ENCODE measurements at regions not wholly inside any gene's neighbourhood (a gene's known extent, or its start where the extent isn't known, plus 50 kb on each side); places are given as distances from the start of the nearest gene placed in this dataset.
"Not testable (repeated sequence)": the region's sequence is repeated elsewhere in the genome, so short reads cannot be mapped to it uniquely, and the experiment has no call there.

DNA sequence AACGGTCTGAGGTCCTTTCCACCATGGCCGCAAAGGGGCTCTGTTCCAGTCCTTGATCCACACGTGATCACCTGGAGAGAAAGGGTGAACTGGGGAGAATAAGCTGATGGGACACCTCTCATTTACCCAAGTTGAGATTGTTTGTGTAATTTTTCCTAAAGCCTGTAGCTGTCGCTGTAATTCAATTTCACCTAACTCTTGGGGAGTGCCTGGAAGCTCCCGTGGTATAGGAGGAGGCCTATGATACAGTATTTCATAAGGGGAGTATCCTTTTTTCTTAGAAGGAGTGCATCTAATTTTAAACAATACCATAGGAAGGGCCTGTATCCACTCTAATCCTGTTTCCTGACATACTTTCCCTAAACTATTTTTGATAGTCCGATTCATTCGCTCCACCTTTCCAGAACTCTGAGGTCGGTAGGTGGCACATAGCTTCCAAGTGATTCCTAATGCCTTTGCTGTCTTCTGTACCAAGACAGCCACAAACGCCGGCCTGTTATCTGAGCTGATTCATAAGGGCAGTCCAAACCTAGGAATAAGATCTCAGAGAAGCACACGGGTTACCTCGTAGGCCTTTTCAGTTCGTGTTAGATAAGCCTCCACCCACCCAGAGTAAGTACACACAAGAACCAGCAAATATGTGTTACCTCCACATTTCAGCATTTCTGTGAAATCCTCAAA, 78.9 kb upstream of the VEPH1 start:
- DNase-seq (ENCODE audit: low read depth in 3 of 3): not testable (repeated sequence)

DNA sequence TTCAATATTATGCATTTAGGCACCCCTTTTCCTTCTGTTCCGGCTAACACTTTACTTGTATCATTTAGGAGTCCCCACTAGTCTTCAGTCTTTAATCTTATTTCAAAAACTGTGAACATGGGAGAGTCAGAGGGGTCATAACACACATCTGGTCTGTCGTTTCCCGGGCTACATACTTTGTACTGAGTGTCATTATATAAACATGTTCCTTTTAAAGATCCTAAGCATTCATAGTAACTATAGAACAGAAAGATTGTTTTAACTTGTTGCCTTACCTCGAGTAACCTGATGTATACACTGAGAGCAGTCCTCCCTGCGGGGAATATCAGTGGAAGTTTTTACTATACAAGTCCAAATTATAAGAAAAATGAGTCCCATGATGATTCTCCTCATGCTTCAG, 78.2 kb upstream of the VEPH1 start:
- DNase-seq (ENCODE audit: low read depth in 3 of 3): no peak

DNA sequence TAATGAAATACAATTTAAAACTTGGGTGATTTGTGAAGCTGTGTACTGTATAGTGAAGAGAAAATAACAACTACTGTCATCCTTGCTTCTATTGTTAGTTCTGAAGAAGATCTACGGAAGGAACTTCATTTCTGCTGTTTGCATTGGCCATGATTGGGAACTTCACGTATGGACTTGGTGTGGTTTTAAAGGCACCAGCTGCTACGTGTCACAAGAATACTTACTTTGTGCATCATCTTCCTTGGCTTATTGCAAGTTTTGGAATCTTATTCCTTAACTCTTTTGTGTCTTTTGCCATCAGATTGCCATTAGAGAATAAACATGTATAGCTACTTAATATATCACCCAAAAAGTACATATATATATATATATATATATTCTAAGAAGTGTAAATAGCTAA, 75.0 kb upstream of the VEPH1 start:
- DNase-seq (ENCODE audit: low read depth in 3 of 3): no peak

DNA sequence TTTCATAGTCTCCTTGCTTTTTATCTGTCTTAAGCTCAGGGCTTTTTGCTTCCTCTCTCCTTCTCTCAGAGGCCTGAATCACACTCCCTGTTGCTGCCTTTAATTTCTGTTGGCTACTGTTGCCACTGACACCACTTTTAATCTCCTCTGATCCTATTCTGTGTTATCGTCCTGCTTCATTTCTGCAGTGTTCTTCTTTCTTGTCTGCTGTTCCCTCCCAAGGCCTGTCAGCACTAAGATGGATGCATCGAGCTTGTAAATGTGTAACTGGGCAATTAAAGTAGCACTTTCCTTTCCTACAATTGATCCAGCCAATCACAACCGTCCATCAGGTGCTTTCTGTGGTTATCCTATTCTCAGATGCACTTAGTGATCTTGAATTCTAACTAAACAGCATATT, 71.3 kb upstream of the VEPH1 start:
- DNase-seq (ENCODE audit: low read depth in 3 of 3): no peak

DNA sequence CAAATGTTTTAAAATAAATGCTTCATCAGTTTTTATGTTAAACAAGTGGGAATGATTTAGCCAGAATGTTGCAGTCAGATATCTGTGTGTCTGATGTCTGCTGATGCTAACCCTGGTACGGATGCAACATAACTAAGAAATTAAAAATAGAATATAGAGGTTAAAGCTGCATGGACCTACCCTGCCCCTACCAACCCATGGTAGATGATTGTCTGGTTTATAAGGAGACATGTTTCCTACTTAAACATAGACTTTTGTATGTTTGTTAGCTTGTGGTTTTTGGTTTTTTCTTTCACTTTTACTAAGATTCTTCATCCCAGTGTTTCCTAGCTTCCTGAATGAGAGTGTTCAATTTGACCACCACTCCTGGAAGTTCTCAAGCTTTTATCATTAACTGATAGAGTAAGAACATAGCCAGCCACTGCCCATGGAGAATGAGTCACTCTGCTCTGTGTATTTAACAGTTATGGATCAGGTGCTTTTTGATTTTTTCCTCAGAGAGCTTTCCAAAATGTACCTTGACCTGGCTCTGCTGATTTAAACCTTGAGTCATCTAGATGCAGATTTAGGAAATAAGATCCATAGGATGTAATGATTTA, 70.7 kb upstream of the VEPH1 start:
- DNase-seq (ENCODE audit: low read depth in 3 of 3): no peak

DNA sequence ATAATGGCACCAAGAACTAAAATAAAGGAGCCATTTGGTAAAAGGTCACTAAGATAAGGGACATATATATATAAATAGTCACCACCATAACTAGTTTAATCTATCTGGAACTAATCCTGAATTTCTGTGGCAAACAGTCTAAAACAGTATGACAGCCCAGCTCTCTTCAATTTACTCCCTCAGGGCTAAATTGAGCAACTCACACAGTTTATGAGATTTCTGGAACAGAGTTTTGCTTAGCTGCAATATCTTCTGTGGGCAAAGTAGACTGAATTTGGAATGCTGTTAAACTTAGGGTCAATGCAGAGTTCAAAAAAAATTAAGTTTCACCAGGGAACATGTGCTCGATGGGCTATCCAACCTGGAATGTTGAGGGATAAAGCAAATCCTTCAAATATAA, 70.1 kb upstream of the VEPH1 start:
- DNase-seq (ENCODE audit: low read depth in 3 of 3): no peak

DNA sequence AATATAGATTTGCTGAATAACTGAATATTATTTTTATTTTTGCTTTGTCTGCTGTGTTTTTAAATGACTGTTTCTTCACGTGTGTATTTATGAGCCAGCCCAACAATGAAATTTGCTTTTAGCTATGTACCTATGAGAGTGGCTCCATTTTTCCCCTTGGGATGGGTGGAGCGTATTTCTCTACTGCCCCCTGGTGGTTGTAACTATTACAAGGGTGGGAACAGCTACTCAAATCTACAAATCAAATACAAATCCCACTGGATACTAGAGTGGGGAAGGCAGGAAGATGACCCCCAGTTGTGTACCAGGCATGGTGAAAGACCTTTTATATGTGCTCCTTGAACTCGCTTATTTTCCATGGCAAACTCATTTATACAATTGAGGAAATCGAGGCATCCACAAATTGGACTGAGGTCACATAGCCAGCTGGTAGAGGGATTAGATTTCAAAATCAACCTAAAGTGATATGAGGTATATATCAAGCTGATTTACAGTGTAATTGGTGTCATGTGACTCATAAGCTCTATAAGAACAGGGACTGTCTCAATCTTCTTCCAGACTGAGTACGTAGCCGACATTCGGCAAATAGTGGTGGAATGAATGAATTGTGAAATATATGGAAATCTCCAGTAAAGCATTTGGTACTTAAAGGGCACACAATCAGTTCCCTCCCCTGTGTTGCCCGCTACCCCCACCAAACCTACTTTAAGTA, 69.5 kb upstream of the VEPH1 start:
- peak in 1 of 3 experiments; percentile 7 for DNase-seq (ENCODE audit: low read depth in 3 of 3)

DNA sequence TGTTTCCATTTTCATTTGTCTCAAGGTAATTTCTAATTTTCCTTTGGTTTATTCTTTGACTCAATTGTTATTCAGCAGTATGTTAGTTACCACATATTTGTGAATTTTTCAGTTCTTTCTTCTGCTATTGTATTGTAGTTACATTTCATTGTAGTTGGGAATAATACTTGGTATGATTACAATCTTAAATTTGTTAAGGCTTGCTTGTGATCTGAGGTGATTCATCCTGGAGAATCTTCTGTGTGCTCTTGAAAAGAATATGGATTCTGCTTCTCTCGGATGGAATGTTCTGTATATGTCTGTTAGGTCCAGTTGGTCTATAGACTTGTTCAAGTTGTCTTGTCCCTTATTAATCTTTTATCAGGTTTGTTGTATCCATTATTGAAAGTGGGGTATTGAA, 63.4 kb upstream of the VEPH1 start:
- no peak for DNase-seq (ENCODE audit: low read depth in 3 of 3)

GRCh38 chr3:157559401-157559800, 56.2 kb upstream of the VEPH1 start:
- no peak for DNase-seq (ENCODE audit: low read depth in 3 of 3)

All from stimulated activated CD4-positive, alpha-beta T cell treated with anti-CD3 and anti-CD28 coated beads, TNF-alpha, amount 100 ng/mL, for 24 hours (primary cell).